Esophagus mucosa (tissue), 1 donor: ENCODE measurements at regions not wholly inside any gene's neighbourhood (a gene's known extent, or its start where the extent isn't known, plus 50 kb on each side); places are given as distances from the start of the nearest gene placed in this dataset.

Experiments used
- ATAC-seq: fragments of 200-7000 bp; cut with Tn5 transposase; one replicate; pipeline ENCODE4 v1.9.1; 2020
- donor health status: DM: yes; HTN: yes; CAD: no.

GRCh38 chr21:17976691-17977090 lies 157.5 kb upstream of the C21orf91 start:
- ATAC-seq, result no peak

GRCh38 chr21:17976139-17976538 lies 157.0 kb upstream of the C21orf91 start:
- ATAC-seq, result no peak

GRCh38 chr21:17967319-17967718 lies 148.2 kb upstream of the C21orf91 start:
- no peak for ATAC-seq

- ATAC-seq, result no peak
Observed at GRCh38 chr21:17964716-17965115, 145.6 kb upstream of the C21orf91 start.

GRCh38 chr21:17964199-17964598 lies 145.0 kb upstream of the C21orf91 start:
- ATAC-seq, result no peak

- ATAC-seq, result no peak
Observed at GRCh38 chr21:17950591-17950990, 131.4 kb upstream of the C21orf91 start.

GRCh38 chr21:17949421-17949820 lies 130.3 kb upstream of the C21orf91 start:
- ATAC-seq, result no peak

- ATAC-seq, result no peak
Observed at GRCh38 chr21:17947531-17947930, 128.4 kb upstream of the C21orf91 start.

- ATAC-seq, result no peak
Observed at GRCh38 chr21:17931080-17931479, 111.9 kb upstream of the C21orf91 start.

- ATAC-seq, result no peak
Observed at GRCh38 chr21:17930093-17930492, 110.9 kb upstream of the C21orf91 start.

- ATAC-seq, result no peak
Observed at GRCh38 chr21:17929510-17929909, 110.4 kb upstream of the C21orf91 start.

GRCh38 chr21:17925899-17926298 lies 106.7 kb upstream of the C21orf91 start:
- no peak for ATAC-seq

- peak; percentile 86 for ATAC-seq
Observed at GRCh38 chr21:17925000-17925610, 105.9 kb upstream of the C21orf91 start.

GRCh38 chr21:17921579-17922530 lies 102.7 kb upstream of the C21orf91 start:
- peak; percentile 94 for ATAC-seq

- ATAC-seq, result no peak
Observed at GRCh38 chr21:17915976-17916375, 96.8 kb upstream of the C21orf91 start.

GRCh38 chr21:17911628-17912027 lies 92.5 kb upstream of the C21orf91 start:
- peak; percentile 66 for ATAC-seq

GRCh38 chr21:17903929-17904639 lies 84.9 kb upstream of the C21orf91 start:
- ATAC-seq, result no peak

- peak; percentile 75 for ATAC-seq
Observed at GRCh38 chr21:17903029-17903806, 84.1 kb upstream of the C21orf91 start.

GRCh38 chr21:17901458-17902079 lies 82.4 kb upstream of the C21orf91 start:
- ATAC-seq, result peak; percentile 14

GRCh38 chr21:17900990-17901385 lies 81.8 kb upstream of the C21orf91 start:
- ATAC-seq, result no peak

GRCh38 chr21:17900281-17900989 lies 81.3 kb upstream of the C21orf91 start:
- peak; percentile 44 for ATAC-seq
